ENCODE measurements at regions not wholly inside any gene's neighbourhood (a gene's known extent, or its start where the extent isn't known, plus 50 kb on each side); places are given as distances from the start of the nearest gene placed in this dataset.

DNA sequence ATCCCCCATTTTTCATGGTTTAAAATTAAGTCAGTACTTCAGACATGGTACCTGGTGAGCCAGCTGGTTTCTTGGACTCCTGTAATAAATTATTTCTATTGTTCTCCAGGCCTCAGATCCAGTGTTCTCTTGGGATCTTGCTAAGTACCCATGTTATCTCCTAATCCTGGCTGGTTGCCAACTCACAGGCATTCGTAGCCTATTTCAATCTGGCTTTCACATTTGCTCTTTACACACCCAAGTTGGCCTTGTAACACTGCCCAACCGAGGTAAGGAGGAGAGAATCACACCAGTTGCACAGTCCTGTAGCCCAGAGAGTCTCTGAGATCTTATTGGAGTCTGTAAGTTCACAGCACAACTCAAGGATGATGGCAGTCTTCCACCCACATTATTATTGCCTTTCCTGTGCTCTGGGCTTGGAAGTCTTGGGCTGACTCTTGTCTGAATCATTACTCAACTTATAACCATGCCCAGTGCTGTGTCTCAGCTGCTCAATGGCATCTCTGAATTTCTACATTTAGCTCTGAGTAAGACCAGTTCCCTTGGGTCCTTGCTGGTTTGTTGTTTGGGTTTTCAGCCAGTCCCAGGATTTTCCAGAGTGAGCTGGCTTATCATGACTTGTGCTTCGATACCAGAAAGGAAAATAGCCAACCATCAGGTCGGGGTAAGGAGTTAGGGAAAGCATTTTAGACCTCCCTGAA, 76.6 kb upstream of the KLF12 start:
- DNase-seq, result no peak

DNA sequence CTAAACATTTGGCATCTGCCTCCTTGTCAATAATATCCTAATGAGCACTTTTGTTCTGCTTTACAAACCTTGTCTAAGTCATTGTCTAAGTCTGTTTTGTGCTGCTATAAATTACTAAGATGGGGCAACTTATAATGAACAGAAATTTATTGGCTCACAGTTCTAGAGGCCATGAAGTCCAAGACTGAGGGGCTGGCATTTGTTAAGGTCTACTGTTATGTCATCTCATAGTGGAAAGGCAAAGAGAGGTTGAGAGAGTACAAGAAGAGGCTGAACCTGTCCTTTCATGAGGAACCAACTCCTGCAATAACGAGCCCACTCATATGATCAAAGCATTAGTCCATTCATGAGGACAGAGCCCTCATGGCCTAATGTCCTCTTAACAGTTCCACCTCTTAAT, 72.7 kb upstream of the KLF12 start:
- DNase-seq, result no peak

- no peak for DNase-seq
These were observed 71.9 kb upstream of the KLF12 start for GRCh38 chr13:74206061-74206561.

DNA sequence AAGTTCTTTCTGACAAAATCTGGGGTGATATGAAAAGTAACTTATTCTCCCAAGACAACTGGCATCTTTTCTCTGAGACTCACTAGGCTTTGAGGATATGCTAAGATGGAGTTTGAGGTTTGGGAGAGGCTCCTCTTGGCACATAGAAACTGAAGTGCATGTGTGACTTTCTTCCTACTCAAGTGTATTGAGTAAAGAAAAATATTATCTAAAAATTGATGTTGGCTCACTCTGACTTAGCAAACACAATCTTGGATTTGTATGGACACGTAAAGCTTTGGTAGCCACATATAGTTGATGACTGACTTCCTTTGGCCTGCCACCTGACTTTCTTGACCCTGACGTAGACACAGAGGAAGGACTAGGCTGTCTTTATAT, 71.1 kb upstream of the KLF12 start:
- no peak for DNase-seq

- DNase-seq, result no peak
These were observed 70.6 kb upstream of the KLF12 start for GRCh38 chr13:74204602-74205312.

- no peak for DNase-seq
These were observed 69.4 kb upstream of the KLF12 start for GRCh38 chr13:74203576-74203975.

DNA sequence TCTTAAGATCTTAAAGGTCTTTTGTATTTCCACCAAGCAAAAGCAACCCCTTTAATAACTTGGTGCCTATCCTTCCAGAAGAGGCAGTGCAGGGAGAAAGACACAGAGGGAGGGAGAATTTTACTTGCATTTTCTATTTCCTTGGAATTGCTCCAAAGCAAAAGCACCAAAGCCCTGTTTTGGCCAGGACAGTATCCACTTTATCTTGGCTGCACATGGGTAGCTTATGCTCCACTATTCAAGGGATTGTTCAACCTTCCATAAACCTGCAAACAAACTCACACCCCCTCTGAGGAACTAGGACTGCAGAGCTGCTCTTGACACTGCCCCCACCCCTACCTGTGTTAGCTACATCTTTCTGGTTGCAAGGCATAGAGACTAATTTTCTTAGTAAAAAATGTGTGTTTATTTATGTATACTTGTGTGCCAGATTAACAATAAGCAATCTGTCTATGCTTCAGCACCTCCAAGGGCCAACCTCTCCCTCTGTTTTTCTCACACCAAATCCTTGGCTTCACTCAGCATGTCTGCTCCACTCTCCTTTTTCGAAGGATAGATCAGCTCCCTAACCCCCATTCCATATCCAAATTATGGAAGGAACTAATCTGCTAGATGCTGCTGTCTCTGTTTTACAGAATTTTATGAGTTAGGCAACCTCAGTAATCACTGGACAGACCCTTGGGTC, 68.1 kb upstream of the KLF12 start:
- DNase-seq, result no peak

- no peak for DNase-seq
These were observed 67.3 kb upstream of the KLF12 start for GRCh38 chr13:74201530-74201929.

GRCh38 chr13:74200081-74200480, 65.9 kb upstream of the KLF12 start:
- no peak for DNase-seq

- DNase-seq, result no peak
These were observed 63.6 kb upstream of the KLF12 start for GRCh38 chr13:74197677-74198429.

DNA sequence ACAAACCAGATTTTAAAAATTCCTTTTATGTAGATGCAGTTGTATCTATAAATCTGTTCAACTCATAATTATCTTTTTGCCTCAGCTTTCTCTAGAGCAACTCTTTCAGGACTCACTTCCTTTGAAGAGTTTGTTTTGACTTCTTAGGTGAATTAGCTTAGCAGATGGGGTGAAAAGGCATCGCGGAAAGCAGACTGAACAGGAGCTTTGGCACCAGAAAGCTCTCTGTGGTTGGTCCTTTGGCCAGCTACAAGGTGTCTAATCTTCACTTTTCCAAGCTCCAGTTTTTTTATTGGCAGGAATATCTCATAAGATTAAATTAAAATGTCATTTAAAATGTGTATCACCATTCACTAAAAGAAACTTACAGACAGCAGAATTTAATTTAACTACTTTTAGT, 60.6 kb upstream of the KLF12 start:
- no peak for DNase-seq

DNA sequence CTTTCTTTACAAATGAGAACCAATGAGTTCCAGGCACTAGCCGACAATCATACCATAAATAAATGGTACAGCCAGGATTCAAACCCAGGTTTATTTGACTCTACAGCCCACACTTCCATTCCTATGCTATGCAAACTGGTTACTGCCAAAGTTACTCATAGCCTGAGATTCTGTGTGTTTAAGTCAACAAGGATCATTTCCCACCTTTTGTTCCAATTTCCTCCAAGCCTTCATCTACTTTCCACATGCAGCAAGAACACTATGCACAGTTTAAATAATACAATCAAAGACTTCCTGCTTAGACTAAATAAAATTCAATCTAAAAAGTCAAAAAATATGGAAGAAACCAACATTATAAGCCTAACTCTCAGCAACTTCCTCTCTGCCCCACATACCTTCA, 59.2 kb upstream of the KLF12 start:
- no peak for DNase-seq

DNA sequence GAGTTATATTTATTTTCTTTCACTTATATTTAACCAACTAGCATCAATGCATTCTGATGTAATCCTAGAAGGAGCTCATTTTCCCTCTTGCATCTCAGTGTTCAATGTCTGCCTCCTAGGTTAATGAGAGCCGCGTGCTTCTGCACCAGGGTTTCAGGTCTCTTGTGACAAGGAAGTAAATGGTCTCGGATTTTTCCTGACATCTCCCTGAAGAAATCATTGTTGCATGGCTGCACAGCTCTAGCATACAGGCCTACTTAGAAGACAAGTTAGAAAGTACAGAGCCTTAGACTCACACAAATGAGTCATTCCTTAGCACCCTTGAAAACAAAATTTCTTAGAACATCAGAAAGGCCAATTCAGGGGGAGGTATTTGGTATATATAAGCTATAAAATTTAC, 57.2 kb upstream of the KLF12 start:
- DNase-seq, result no peak

GRCh38 chr13:74190999-74191398, 56.8 kb upstream of the KLF12 start:
- no peak for DNase-seq

GRCh38 chr13:74187564-74187963, 53.4 kb upstream of the KLF12 start:
- no peak for DNase-seq

DNA sequence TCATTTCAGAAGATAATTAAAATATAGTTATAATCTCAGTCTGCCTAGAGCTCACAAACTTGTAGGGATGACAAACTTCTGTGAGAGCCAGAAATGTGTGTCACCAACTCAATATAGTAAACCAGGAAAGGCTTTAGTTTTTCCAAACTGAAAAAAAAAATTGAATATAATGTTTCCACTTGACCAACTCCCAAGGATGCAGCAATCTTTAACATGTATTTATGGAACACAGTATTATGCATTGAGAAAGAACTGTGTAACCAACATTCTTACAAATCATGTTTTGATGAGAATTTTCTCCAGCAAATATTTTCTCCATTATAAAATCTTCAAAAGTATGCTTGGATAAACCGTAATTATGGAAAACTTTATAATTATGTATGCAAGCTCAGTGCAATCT, 50.1 kb upstream of the KLF12 start:
- no peak for DNase-seq
